ENCODE measurements at regions not wholly inside any gene's neighbourhood (a gene's known extent, or its start where the extent isn't known, plus 50 kb on each side); places are given as distances from the start of the nearest gene placed in this dataset.

DNA sequence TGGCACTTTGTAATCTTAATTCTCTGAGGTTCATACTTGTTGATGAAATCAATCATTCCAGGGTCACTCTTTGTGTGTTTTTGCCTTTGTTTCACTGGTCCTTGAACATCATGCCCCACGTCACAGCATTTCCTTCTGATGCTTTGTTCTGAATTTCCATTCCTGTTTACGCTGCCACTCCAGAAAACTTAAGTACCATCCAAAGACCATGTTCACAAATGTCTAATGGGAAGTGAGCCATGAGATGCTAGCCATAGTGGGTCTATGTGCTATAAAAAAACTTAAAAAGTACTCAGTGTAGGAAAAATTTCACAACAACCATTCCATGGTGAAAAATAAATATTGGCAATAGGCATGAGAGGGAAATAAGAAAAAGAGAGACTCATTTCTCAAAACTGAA lies 232.0 kb downstream of the IBTK start:
- TF ChIP-seq, protein P1, sequence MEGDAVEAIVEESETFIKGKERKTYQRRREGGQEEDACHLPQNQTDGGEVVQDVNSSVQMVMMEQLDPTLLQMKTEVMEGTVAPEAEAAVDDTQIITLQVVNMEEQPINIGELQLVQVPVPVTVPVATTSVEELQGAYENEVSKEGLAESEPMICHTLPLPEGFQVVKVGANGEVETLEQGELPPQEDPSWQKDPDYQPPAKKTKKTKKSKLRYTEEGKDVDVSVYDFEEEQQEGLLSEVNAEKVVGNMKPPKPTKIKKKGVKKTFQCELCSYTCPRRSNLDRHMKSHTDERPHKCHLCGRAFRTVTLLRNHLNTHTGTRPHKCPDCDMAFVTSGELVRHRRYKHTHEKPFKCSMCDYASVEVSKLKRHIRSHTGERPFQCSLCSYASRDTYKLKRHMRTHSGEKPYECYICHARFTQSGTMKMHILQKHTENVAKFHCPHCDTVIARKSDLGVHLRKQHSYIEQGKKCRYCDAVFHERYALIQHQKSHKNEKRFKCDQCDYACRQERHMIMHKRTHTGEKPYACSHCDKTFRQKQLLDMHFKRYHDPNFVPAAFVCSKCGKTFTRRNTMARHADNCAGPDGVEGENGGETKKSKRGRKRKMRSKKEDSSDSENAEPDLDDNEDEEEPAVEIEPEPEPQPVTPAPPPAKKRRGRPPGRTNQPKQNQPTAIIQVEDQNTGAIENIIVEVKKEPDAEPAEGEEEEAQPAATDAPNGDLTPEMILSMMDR (IDR thresholded peaks at IDR 0.05) = no peak
- no peak for TF ChIP-seq JAZF1 (CRISPR knock-in tag; IDR thresholded peaks at IDR 0.05)

Measured in WTC11 (cell line).